CD4-positive, alpha-beta T cell treated with Interleukin-4 for 1 hour (primary cell): ENCODE measurements at regions not wholly inside any gene's neighbourhood (a gene's known extent, or its start where the extent isn't known, plus 50 kb on each side); places are given as distances from the start of the nearest gene placed in this dataset.
"Not testable (repeated sequence)": the region's sequence is repeated elsewhere in the genome, so short reads cannot be mapped to it uniquely, and the experiment has no call there.

Source experiments
- DNase-seq, 2 donors: peaks; one replicate each; pipeline ENCODE4 v3.0.0-alpha.2; 2020 to 2022

DNA sequence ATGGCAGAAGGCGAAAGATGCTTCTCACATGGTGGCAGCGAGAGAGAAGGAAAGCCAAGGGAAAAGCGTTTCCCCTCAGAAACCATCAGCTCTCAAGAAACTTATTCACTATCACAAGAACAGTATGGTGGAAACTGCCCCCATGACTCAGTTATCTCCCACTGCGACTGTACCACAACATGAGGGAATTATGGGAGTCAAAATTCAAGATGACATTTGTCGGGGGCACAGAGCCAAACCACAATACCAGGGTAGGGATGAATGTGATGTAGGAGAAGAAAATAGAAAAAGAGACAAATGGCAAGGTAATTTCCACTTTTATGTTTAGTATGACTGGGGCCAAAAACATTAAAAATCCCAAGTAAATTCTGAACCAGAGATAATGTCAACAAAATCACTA lies 216.8 kb downstream of the TRIM36 start:
- DNase-seq: no peak

DNA sequence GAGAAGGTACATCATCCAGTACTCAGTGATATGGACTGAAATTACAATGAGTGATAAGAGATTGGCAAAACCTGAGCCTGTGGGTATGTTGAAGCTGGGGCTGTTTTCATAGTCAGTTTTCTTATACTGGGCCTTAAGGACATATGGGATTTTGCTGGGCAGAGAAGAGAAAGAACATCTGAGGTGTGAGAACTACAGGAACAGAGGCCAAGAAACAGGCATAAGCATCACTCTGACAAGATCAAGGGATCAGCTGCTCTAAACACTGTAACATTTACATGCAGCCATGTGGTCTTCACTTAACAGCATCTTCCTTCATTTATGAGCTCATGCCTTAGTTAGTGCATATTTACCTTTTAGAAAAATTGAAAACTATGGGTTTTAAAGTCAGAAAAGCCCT lies 220.0 kb downstream of the TRIM36 start:
- no peak for DNase-seq

DNA sequence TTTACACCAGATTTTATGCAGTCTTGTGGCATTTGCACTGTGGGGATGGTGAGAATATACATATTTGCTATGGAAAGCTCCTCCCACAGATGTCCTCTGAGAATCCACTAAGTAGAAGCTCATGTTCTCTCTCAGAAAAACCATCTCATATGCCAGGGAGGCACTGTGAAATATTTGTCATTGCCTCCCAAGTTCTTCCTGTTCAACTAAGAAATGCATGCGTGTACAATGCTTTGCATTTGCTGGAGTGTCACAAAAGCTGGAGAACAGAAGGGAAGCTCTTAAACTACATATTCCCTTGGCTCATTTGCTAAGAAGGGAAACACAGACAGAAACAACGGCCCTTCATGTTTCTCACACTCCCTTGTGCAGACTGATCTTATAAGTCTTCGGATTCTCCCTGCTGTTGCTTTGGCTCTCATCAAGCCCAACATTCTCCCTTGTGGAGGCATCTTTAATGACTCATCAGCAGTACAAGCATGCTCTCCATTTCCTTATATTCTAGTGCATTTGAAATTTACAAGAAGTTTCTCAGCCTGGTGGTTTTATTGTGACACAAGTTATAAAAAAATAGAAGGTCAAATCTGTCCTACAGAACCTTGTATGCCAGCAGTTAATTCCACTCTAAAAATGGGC lies 220.6 kb downstream of the TRIM36 start:
- DNase-seq: no peak

DNA sequence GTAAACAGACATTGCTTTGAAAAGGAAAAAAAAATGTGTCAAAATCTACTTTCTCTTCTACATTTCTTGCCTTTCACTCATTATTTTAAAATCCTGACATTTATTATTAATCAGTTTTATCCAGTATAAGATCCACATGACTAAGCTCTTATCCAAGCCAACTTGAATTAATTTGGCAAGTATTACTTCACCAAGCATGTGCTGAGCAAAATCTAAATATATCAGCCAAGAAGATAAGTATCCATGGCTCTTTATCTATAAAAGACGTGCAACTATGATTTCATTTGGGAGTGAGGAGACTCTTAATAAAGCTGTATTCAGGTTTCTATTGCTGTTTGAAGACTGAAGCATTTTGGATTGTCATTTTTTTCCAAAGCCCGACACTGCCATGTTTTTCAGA lies 221.3 kb downstream of the TRIM36 start:
- DNase-seq: no peak

DNA sequence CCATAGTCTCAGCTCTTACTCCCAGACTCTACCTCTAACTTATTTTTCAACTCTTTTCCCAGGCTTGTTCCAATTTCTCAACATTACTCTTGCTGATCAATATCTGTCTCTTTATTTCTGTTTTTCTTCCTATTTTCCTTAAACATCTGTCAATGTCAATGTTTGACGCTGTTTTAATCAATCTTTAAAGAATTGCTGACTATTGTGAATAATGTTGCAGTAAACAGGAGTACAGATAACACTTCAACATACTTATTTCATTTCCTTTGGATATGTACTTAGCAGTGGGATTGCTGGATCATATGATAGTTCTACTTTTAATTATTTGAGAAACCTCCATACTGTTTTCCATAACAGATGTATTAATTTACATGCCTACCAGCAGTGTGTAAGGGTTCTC lies 229.0 kb downstream of the TRIM36 start:
- no peak for DNase-seq

DNA sequence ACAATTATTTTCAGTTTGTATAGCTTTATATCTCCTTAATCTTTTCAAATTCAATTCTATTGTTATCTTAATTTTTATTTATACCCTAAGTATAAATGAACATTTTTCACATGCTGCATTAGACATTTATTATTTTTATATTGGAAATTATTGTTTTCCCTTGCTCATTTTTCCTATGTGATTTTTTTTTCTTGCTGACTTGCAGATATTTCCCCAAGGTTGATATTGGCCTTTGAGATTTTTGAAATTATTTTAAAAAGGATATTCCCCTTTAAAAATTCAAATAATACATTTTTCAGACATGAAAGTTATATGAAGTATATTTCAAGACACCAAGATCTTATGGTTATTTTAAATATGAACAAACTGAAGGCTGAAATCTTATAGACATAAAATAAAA lies 234.2 kb downstream of the TRIM36 start:
- DNase-seq: no peak

DNA sequence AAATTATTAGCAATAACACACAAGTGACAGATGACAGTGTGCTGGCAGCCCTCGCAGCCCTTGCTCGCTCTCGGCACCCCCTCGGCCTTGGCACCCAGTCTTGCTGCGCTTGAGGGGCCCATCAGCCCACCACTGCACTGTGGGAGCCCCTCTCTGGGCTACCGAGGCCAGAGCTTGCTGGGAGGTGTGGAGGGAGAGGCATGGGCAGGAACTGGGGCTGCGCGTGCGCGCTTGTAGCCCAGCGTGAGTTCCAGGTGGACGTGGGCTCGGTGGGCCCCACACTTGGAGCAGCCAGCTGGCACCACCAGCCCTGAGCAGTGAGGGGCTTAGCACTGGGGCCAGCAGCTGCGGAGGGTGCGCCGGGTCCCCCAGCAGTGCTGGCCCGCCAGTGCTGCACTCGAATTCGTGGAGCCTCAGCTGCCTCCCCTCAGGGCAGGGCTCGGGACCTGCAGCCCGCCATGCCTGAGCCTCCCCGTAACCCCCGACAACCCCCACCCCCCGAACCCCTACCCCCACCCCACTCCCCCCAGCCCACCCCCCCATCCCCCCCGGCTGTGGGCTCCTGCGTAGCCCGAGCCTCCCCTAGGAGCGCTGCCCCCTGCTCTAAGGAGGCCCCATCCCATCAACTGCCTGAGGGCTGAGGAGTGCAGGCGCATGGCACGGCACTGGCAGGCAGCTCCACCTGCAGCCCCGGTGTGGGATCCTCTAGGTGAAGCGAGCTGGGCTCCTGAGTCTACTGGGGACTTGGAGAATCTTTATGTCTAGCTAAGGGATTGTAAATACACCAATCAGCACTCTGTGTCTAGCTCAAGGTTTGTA lies 240.9 kb downstream of the TRIM36 start:
- DNase-seq: no peak

DNA sequence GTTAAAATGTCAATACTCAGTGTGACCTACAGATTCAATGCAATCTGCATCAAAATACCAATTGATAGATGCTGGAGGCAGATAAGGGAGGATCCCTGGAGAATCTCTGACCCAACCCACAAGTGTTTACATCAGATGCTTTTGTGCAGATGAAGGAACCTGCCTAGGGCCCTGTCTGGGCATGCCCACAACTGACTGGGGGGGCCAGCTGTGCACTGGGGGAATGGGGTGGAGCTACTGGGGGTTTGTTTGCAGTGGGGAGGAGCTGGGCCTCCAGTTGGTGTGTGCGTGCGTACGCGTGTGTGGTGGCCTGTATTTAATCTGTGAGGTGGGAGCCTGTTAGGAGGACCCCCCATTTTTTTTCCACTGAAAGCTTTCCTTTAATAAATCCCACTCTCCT lies 244.9 kb downstream of the TRIM36 start:
- DNase-seq: no peak

DNA sequence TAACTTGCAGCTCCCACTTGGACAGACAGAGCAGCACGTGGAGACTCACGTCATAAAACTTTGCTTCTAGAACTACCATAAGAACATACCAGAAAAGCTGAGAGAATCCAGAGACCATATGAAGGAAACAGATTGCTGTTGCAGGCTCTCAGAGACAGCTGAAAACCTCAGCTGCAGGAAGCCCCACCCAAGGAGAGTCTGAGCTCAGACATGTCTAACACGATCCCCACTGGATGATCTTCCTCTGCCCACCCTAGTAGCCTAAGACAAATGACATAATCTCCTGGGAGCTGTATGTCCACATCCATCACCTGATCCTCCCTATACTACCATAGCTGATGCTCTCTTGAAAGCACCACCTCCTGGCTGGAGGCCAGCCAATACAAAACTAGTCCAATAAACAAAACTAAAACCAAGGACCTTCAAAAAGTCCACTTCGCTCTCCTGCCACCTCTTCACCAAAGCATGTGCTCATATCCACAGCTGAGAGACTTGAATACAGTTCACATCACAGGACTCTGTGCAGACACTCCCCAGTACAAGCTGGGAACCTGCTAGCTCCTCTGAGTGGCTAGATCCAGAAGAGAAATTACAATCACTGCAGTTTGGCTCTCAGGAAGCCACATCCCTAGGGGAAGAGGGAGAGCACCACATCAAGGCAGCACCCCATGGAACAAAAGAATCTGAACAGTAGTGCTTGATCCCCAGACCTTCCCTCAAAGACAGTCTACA lies 257.4 kb downstream of the TRIM36 start:
- no peak for DNase-seq

DNA sequence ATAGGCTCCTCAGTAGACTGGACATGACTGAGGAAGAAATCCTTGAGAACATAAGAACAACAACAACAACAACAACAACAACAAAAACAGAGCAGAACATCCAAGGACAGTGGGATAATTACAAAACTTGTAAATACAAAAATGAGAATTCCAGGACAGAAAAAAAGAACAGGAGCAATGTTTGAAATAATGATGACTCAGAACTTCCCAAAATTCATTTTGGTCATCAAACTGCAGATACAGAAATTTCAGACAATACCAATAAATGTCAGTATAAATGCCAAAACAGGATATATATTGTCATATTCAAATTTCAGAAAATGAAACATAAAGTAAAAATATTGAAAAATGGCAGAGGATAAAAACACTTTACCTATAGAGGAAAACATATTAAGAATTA lies 259.0 kb downstream of the TRIM36 start:
- no peak for DNase-seq

DNA sequence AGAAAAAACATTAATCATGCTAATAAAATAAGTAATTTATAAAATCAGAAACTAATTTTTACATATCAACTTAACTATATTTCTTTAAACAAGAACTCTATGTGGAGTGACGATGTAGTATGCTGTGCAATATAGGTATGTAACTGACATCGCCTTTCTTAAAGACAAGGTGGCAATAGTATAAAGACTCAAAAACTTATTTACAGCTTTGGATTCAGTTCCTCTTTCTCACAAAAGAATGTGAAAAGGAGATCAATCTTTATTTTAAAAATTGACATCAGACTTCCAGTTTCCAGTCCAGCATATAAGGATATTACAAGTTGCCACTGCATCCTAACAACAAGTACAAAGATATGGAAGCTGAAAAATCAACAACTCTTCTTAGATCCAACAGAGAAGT lies 260.3 kb downstream of the TRIM36 start:
- no peak for DNase-seq

DNA sequence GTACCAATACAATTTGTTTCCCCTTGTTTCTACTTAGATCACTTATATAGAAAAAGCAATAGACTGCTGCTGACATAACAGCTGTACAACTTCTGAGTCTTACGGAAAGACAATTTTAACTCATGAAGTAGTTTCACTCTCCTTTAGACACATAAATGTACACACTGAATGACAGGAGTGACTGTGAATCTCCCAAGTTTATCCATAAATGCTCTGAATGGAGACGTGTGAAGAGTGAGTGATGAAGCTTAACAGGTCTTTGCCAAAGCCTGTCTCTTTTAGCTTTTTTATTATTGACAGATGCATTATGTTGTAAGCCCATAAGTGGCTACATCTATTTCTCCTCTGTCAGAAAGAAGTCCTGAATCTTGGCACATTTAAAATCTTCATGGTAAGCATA lies 265.9 kb downstream of the TRIM36 start:
- DNase-seq: no peak

DNA sequence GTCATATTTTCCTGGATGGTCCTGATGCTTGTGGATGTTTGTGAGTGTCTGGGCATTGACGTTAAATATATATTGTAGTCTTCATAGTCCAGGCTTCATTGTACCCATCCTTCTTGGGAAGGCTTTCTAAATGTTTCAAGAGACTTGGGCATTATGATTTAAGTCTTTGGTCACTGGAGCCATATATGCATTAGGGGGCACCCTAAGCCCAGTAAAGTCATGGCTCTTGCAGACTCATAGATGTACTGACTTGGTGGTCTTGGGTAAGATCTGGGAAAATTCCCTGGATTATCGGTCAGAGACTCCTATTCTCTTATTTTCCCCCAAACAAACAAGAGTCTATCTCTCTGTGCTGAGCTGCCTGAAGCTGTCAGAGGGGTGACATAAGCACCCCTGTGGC lies 271.1 kb downstream of the TRIM36 start:
- DNase-seq: no peak

DNA sequence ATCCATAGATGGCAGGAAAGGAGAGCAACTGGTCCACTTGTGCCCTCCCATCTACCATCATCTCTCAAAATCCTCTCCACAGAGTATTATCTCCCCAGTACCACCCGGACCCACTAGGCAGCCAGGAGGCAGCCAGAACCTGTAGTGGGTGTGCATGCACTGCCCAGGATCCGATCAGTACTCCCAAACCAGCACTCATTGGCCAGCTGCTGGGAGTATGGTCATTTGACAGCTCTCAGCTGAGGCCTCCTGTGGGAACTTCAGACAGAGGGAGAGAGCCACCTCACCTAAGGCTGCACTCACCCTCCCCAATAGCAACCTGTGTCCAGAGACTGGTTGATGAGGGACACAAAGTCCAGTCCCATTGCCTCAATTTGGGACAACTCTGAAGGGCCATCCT lies 286.0 kb downstream of the TRIM36 start:
- DNase-seq: no peak

DNA sequence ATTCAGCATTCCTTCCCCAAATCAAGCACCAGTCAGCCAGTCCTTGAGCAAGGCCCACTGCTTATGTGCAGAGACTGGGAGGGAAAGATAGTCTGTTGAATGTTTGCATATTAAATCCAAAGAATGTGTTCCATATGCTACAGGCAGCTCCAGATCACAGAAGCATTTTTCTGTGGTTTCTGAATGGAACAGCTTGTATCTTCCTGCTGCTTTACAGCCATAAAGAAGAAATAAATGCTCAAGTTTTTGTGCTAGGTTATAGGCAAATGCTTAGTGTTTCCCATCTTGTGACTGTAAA lies 310.3 kb downstream of the TRIM36 start:
- DNase-seq: no peak

DNA sequence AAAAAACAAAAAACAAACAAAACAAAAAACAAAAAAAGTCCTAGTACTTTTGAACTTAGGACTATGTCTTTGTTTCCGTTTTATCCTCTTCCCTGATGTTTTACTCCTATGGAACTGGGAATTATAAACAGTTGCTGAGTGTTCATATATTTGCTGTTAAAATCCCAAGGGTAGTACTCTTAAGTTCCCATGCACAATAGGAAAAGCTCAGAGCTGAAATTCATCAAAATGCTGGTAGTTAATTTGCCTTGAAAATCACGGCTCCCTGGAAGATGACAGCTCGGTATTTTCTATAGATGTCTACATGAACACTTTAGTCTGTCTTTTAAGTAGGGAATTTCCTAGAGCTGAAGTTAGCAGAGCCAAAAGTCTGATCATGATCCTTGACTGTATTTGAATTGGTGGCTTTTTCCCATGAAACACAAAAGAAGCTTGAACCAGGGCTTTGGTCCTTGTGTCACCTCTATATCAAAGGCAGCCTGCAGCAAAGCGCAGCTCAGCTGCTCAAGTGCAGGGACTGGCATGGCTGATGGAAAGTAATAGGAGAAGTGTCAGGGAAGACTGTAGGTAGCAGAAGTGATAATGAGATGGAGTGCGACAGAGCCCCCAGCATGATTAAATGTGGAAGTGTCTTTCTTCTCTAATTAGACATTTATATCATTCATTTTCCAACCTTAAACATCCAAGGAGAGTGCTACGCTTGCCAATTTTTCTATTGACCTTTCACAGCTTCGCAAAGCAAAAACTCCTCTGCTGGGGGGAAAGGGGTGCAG lies 310.9 kb downstream of the TRIM36 start:
- DNase-seq: no peak

DNA sequence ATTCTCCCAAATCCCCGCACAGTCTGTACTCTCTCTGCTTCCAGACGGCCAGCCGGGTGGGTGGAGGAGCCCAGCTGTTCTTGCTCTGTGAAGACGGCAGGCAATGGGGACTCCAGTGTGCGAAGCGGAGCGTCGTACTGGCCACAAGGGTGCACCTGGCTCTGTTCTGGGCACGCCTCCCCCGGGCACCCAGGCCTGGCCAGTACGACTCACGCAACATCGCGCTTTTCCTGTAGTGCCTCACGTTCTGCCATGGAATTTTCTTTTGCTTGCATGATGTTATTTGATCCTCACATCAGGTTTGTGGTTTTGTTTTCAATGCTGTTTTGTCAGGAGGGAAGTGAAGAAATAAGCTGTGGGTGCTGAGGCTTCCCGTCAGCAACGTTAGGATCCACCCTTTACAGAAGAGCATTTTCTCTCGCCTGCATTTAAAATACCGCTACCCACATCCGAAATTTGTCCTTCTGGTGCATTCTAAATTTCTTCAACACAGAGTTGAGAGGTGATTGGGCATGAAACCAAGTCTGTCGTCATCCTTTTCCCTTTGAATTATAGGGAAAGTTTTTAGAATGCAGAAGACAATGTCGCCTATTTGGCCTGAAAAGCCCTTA lies 311.7 kb downstream of the TRIM36 start:
- DNase-seq: no peak

DNA sequence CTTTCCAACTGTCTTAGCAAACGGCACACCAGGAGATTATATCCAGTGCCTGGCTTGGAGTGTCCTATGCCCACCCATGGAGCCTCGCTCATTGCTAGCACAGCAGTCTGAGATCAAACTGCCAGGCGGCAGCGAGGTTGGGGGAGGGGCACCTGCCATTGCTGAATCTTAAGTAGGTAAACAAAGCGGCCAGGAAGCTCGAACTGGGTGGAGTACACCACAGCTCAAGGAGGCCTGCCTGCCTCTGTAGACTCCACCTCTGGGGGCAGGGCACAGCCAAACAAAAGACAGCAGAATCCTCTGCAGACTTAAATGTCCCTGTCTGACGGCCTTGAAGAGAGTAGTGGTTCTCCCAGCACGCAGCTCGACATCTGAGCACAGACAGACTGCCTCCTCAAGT lies 325.0 kb downstream of the TRIM36 start:
- not testable (repeated sequence) for DNase-seq

DNA sequence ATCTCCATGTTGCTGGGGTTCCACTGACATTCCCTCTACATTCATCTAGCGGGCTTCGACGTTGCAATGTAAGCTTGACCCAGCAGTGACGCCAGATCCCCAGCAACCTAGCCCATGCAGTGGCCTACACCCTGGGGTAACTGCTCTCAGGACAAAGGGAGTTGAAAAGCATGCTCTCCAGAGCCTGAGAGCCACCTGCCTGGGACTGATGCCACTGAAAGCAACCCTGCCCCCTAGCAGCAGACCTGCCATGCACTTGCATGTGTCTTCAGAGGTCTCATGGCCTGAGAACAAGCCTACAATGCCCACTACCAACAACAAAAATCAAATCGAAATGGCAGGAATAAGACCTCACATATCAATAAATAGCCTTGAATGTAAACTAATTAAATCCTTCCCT lies 330.3 kb downstream of the TRIM36 start:
- no peak for DNase-seq

DNA sequence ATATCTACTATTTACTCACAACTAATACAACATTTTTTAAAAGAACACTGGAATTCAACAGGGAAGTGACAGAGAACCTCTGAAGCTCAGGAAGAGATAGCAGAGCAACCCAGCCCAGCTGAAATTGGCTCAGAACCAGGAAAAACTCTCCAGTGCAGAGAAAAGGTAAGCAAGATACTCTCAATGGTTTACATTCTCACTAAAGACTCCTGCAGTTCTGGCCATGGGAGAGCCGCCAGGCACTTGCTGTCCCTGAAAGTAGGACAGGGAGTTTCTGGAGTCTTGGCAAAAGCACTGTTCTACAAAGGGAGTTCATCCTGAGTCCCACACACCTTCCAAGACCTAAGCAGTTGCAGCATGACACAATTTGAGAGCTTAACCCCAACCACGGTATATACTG lies 330.8 kb downstream of the TRIM36 start:
- no peak for DNase-seq

DNA sequence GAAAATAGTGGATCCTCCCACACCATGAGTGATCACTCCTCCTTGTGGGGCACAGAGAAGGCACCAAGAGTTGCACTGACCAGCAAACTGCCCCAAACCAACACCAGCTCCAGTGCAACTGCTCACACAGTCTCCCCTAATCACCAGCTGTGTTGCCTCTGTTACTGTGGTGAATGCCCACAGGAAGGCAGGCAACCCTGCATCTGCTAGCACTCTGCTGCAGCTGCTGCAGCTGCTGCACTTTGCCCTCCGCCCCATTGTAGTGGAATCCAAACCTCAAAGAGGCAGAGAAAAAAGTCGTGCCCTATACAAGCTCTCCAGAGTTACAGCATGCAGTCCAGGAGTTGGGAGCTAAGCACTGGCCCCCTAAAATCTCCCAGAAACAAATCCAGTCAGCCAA lies 339.6 kb downstream of the TRIM36 start:
- no peak for DNase-seq

DNA sequence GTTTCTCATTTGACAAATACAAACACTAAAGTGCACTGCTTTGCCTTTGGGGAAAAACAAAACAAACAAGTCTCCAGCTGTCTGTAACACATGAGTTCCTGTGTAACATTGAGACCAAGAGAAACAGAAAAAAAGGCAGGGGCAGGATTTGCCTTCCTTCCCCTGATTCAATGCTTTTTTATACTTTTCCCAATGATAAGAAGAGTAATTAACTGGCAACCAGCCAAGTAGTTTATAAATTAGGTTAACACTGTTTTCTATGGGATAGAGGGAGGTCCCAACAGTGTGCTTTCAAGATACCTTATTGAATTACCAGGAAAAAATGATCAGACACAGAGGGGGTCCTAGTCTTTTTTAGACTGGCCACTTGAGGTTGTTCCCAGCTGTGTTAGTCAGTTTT lies 346.8 kb downstream of the TRIM36 start:
- DNase-seq: no peak

DNA sequence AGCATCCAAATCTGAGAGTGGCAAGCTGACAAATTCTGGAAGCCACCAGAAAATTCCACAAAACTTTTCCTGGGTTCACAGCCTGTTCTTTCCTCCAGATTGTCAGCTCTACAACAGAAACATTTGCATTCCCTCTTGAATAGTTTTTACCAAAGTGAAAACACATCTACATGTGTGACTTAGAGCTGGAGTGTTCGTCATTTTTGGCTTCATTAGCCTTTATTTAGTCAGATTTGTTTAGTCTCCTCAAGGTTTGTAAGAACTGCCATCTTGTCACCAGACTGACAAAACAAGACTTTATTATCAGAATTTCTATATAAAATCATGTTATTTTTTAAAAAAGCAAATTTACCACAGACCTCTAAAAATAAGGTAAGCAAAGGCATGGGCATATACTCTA lies 347.3 kb downstream of the TRIM36 start:
- no peak for DNase-seq
